ENCODE measurements at regions not wholly inside any gene's neighbourhood (a gene's known extent, or its start where the extent isn't known, plus 50 kb on each side); places are given as distances from the start of the nearest gene placed in this dataset.

GRCh38 chr5:67407979-67408378, 211.4 kb upstream of the CD180 start:
- DNase-seq, result no peak
- no peaks in the 10 kb centered on the region for H4K20me1 ChIP-seq (ENCODE audit: insufficient read depth, low read depth, low read length)
- H3K9me2 ChIP-seq (replicated peaks; ENCODE audit: insufficient read depth, low read length), result no peaks in the 10 kb centered on the region
- no peak overlapping the region for H3K4me3 ChIP-seq (ENCODE audit: low read length)
- H3K9ac ChIP-seq (ENCODE audit: low read length), result no peak overlapping the region
- no peak overlapping the region for H3K4me2 ChIP-seq (ENCODE audit: low read depth, low read length, poor library complexity, severe bottlenecking)
- no peaks in the 10 kb centered on the region for H3K36me3 ChIP-seq (ENCODE audit: insufficient read depth, low read length)
- H3K79me2 ChIP-seq (ENCODE audit: low read length), result no peaks in the 10 kb centered on the region
- no peak overlapping the region for H2AFZ ChIP-seq (ENCODE audit: low read length)
- H3K27ac ChIP-seq (ENCODE audit: low read length), result no peak overlapping the region
- H3K27me3 ChIP-seq (ENCODE audit: low read length), result no peaks in the 10 kb centered on the region
- peaks cover 8% of the 10 kb centered on the region for H3K4me1 ChIP-seq (ENCODE audit: low read length)
- no peaks in the 10 kb centered on the region for H3K9me3 ChIP-seq (ENCODE audit: low read length)

GRCh38 chr5:67405755-67406154, 209.2 kb upstream of the CD180 start:
- no peaks in the 10 kb centered on the region for H3K27me3 ChIP-seq (ENCODE audit: low read length)
- H3K79me2 ChIP-seq (ENCODE audit: low read length), result no peaks in the 10 kb centered on the region
- no peaks in the 10 kb centered on the region for H3K9me2 ChIP-seq (replicated peaks; ENCODE audit: insufficient read depth, low read length)
- H3K36me3 ChIP-seq (ENCODE audit: insufficient read depth, low read length), result no peaks in the 10 kb centered on the region
- no peak overlapping the region for H3K9ac ChIP-seq (ENCODE audit: low read length)
- no peak overlapping the region for H2AFZ ChIP-seq (ENCODE audit: low read length)
- no peaks in the 10 kb centered on the region for H3K9me3 ChIP-seq (ENCODE audit: low read length)
- H3K4me2 ChIP-seq (ENCODE audit: low read depth, low read length, poor library complexity, severe bottlenecking), result no peak overlapping the region
- peaks cover 8% of the 10 kb centered on the region for H3K4me1 ChIP-seq (ENCODE audit: low read length)
- H4K20me1 ChIP-seq (ENCODE audit: insufficient read depth, low read depth, low read length), result no peaks in the 10 kb centered on the region
- no peak overlapping the region for H3K4me3 ChIP-seq (ENCODE audit: low read length)
- DNase-seq, result no peak
- no peak overlapping the region for H3K27ac ChIP-seq (ENCODE audit: low read length)

- Histone ChIP-seq H3K4me3 (ENCODE audit: low read length) (no peak overlapping the region), H3K9ac (ENCODE audit: low read length) (no peak overlapping the region), H3K4me1 (ENCODE audit: low read length) (peaks cover 8% of the 10 kb centered on the region), H3K9me2 (replicated peaks; ENCODE audit: insufficient read depth, low read length) (no peaks in the 10 kb centered on the region), H3K36me3 (ENCODE audit: insufficient read depth, low read length) (no peaks in the 10 kb centered on the region), H3K27me3 (ENCODE audit: low read length) (no peaks in the 10 kb centered on the region), H3K9me3 (ENCODE audit: low read length) (no peaks in the 10 kb centered on the region), H4K20me1 (ENCODE audit: insufficient read depth, low read depth, low read length) (no peaks in the 10 kb centered on the region), H2AFZ (ENCODE audit: low read length) (no peak overlapping the region), H3K79me2 (ENCODE audit: low read length) (no peaks in the 10 kb centered on the region), H3K4me2 (ENCODE audit: low read depth, low read length, poor library complexity, severe bottlenecking) (no peak overlapping the region), H3K27ac (ENCODE audit: low read length) (no peak overlapping the region)
- no peak for DNase-seq
These were observed 208.4 kb upstream of the CD180 start for GRCh38 chr5:67405101-67405364.

GRCh38 chr5:67404256-67405100, 207.9 kb upstream of the CD180 start:
- no peak for DNase-seq
- Histone ChIP-seq H3K9ac (ENCODE audit: low read length) (no peak overlapping the region), H3K9me2 (replicated peaks; ENCODE audit: insufficient read depth, low read length) (no peaks in the 10 kb centered on the region), H3K27me3 (ENCODE audit: low read length) (no peaks in the 10 kb centered on the region), H3K4me2 (ENCODE audit: low read depth, low read length, poor library complexity, severe bottlenecking) (no peak overlapping the region), H2AFZ (ENCODE audit: low read length) (no peak overlapping the region), H3K4me3 (ENCODE audit: low read length) (no peak overlapping the region), H3K36me3 (ENCODE audit: insufficient read depth, low read length) (no peaks in the 10 kb centered on the region), H3K27ac (ENCODE audit: low read length) (no peak overlapping the region), H3K4me1 (ENCODE audit: low read length) (peaks cover 4% of the 10 kb centered on the region), H4K20me1 (ENCODE audit: insufficient read depth, low read depth, low read length) (no peaks in the 10 kb centered on the region), H3K9me3 (ENCODE audit: low read length) (no peaks in the 10 kb centered on the region), H3K79me2 (ENCODE audit: low read length) (no peaks in the 10 kb centered on the region)

- H2AFZ ChIP-seq (ENCODE audit: low read length), result no peak overlapping the region
- no peaks in the 10 kb centered on the region for H3K27me3 ChIP-seq (ENCODE audit: low read length)
- H4K20me1 ChIP-seq (ENCODE audit: insufficient read depth, low read depth, low read length), result no peaks in the 10 kb centered on the region
- no peak overlapping the region for H3K4me2 ChIP-seq (ENCODE audit: low read depth, low read length, poor library complexity, severe bottlenecking)
- H3K27ac ChIP-seq (ENCODE audit: low read length), result no peak overlapping the region
- DNase-seq, result no peak
- no peak overlapping the region for H3K9ac ChIP-seq (ENCODE audit: low read length)
- H3K36me3 ChIP-seq (ENCODE audit: insufficient read depth, low read length), result no peaks in the 10 kb centered on the region
- no peaks in the 10 kb centered on the region for H3K9me2 ChIP-seq (replicated peaks; ENCODE audit: insufficient read depth, low read length)
- no peaks in the 10 kb centered on the region for H3K79me2 ChIP-seq (ENCODE audit: low read length)
- H3K4me1 ChIP-seq (ENCODE audit: low read length), result no peaks in the 10 kb centered on the region
- no peaks in the 10 kb centered on the region for H3K9me3 ChIP-seq (ENCODE audit: low read length)
- H3K4me3 ChIP-seq (ENCODE audit: low read length), result no peak overlapping the region
These were observed 205.9 kb upstream of the CD180 start for GRCh38 chr5:67402526-67402925.

GRCh38 chr5:67401172-67401571, 204.6 kb upstream of the CD180 start:
- Histone ChIP-seq H3K9ac (ENCODE audit: low read length) (no peak overlapping the region), H3K79me2 (ENCODE audit: low read length) (no peaks in the 10 kb centered on the region), H4K20me1 (ENCODE audit: insufficient read depth, low read depth, low read length) (no peaks in the 10 kb centered on the region), H2AFZ (ENCODE audit: low read length) (no peak overlapping the region), H3K9me3 (ENCODE audit: low read length) (no peaks in the 10 kb centered on the region), H3K36me3 (ENCODE audit: insufficient read depth, low read length) (no peaks in the 10 kb centered on the region), H3K27me3 (ENCODE audit: low read length) (no peaks in the 10 kb centered on the region), H3K4me1 (ENCODE audit: low read length) (no peaks in the 10 kb centered on the region), H3K9me2 (replicated peaks; ENCODE audit: insufficient read depth, low read length) (no peaks in the 10 kb centered on the region), H3K4me2 (ENCODE audit: low read depth, low read length, poor library complexity, severe bottlenecking) (no peak overlapping the region), H3K27ac (ENCODE audit: low read length) (no peak overlapping the region), H3K4me3 (ENCODE audit: low read length) (no peak overlapping the region)
- no peak for DNase-seq

GRCh38 chr5:67400752-67401151, 204.2 kb upstream of the CD180 start:
- Histone ChIP-seq H3K4me1 (ENCODE audit: low read length) (no peaks in the 10 kb centered on the region), H3K4me2 (ENCODE audit: low read depth, low read length, poor library complexity, severe bottlenecking) (no peak overlapping the region), H3K9me2 (replicated peaks; ENCODE audit: insufficient read depth, low read length) (no peaks in the 10 kb centered on the region), H3K36me3 (ENCODE audit: insufficient read depth, low read length) (no peaks in the 10 kb centered on the region), H3K27ac (ENCODE audit: low read length) (no peak overlapping the region), H3K9ac (ENCODE audit: low read length) (no peak overlapping the region), H4K20me1 (ENCODE audit: insufficient read depth, low read depth, low read length) (no peaks in the 10 kb centered on the region), H3K27me3 (ENCODE audit: low read length) (no peaks in the 10 kb centered on the region), H3K79me2 (ENCODE audit: low read length) (no peaks in the 10 kb centered on the region), H3K9me3 (ENCODE audit: low read length) (no peaks in the 10 kb centered on the region), H3K4me3 (ENCODE audit: low read length) (no peak overlapping the region), H2AFZ (ENCODE audit: low read length) (no peak overlapping the region)
- DNase-seq, result no peak

- Histone ChIP-seq H4K20me1 (ENCODE audit: insufficient read depth, low read depth, low read length) (no peaks in the 10 kb centered on the region), H3K27ac (ENCODE audit: low read length) (no peak overlapping the region), H3K79me2 (ENCODE audit: low read length) (no peaks in the 10 kb centered on the region), H3K27me3 (ENCODE audit: low read length) (no peaks in the 10 kb centered on the region), H3K4me3 (ENCODE audit: low read length) (no peak overlapping the region), H3K4me2 (ENCODE audit: low read depth, low read length, poor library complexity, severe bottlenecking) (no peak overlapping the region), H2AFZ (ENCODE audit: low read length) (no peak overlapping the region), H3K4me1 (ENCODE audit: low read length) (no peaks in the 10 kb centered on the region), H3K9me2 (replicated peaks; ENCODE audit: insufficient read depth, low read length) (no peaks in the 10 kb centered on the region), H3K9me3 (ENCODE audit: low read length) (no peaks in the 10 kb centered on the region), H3K9ac (ENCODE audit: low read length) (no peak overlapping the region), H3K36me3 (ENCODE audit: insufficient read depth, low read length) (no peaks in the 10 kb centered on the region)
- no peak for DNase-seq
These were observed 199.3 kb upstream of the CD180 start for GRCh38 chr5:67395790-67396418.
